ENCODE measurements at regions not wholly inside any gene's neighbourhood (a gene's known extent, or its start where the extent isn't known, plus 50 kb on each side); places are given as distances from the start of the nearest gene placed in this dataset.
"Not testable (repeated sequence)": the region's sequence is repeated elsewhere in the genome, so short reads cannot be mapped to it uniquely, and the experiment has no call there.

GRCh38 chr7:110420788-110421187 is 670.1 kb upstream of the LRRN3 start:
- H3K27ac ChIP-seq (ENCODE audit: low read depth, low read length) = no peak overlapping the region
- H3F3A ChIP-seq (ENCODE audit: control insufficient read depth, insufficient read depth) = no peaks in the 10 kb centered on the region
- no peaks in the 10 kb centered on the region for H3K79me2 ChIP-seq (ENCODE audit: control insufficient read depth, low read length)
- no peaks in the 10 kb centered on the region for H4K20me1 ChIP-seq (ENCODE audit: control insufficient read depth, insufficient read depth, low read depth, low read length)
- H3K4me2 ChIP-seq (ENCODE audit: low read length) = no peak overlapping the region
- no peaks in the 10 kb centered on the region for H3K36me3 ChIP-seq (ENCODE audit: control insufficient read depth, low read length)
- no peaks in the 10 kb centered on the region for H3K27me3 ChIP-seq (ENCODE audit: control insufficient read depth, low read length)
- no peaks in the 10 kb centered on the region for H3K4me1 ChIP-seq (ENCODE audit: control insufficient read depth, low read length)
- no peak overlapping the region for H3K4me3 ChIP-seq (ENCODE audit: low read length)
- TF ChIP-seq CTCF (IDR thresholded peaks at IDR 0.05; ENCODE audit: low read depth, low read length, poor library complexity, severe bottlenecking) (no peak), EZH2phosphoT487 (IDR thresholded peaks at IDR 0.05; ENCODE audit: borderline replicate concordance, low read length) (no peak)
- H3K9me3 ChIP-seq (ENCODE audit: control insufficient read depth, insufficient read depth, low read length) = no peaks in the 10 kb centered on the region
- no peaks in the 10 kb centered on the region for H3K9me2 ChIP-seq (replicated peaks; ENCODE audit: control insufficient read depth, low read length)

- Histone ChIP-seq H3K79me2 (ENCODE audit: control insufficient read depth, low read length) (no peaks in the 10 kb centered on the region), H4K20me1 (ENCODE audit: control insufficient read depth, insufficient read depth, low read depth, low read length) (no peaks in the 10 kb centered on the region), H3K4me2 (ENCODE audit: low read length) (no peak overlapping the region), H3K4me3 (ENCODE audit: low read length) (no peak overlapping the region), H3K9me2 (replicated peaks; ENCODE audit: control insufficient read depth, low read length) (no peaks in the 10 kb centered on the region), H3K36me3 (ENCODE audit: control insufficient read depth, low read length) (no peaks in the 10 kb centered on the region), H3K4me1 (ENCODE audit: control insufficient read depth, low read length) (no peaks in the 10 kb centered on the region), H3K27me3 (ENCODE audit: control insufficient read depth, low read length) (no peaks in the 10 kb centered on the region), H3K27ac (ENCODE audit: low read depth, low read length) (no peak overlapping the region), H3F3A (ENCODE audit: control insufficient read depth, insufficient read depth) (no peaks in the 10 kb centered on the region), H3K9me3 (ENCODE audit: control insufficient read depth, insufficient read depth, low read length) (no peaks in the 10 kb centered on the region)
- TF ChIP-seq CTCF (IDR thresholded peaks at IDR 0.05; ENCODE audit: low read depth, low read length, poor library complexity, severe bottlenecking) (no peak), EZH2phosphoT487 (IDR thresholded peaks at IDR 0.05; ENCODE audit: borderline replicate concordance, low read length) (no peak)
These were observed 669.3 kb upstream of the LRRN3 start for GRCh38 chr7:110421490-110422241.

GRCh38 chr7:110432061-110432553 is 658.8 kb upstream of the LRRN3 start:
- Histone ChIP-seq H3K9me2 (replicated peaks; ENCODE audit: control insufficient read depth, low read length) (no peaks in the 10 kb centered on the region), H3K4me2 (ENCODE audit: low read length) (no peak overlapping the region), H3K27me3 (ENCODE audit: control insufficient read depth, low read length) (no peaks in the 10 kb centered on the region), H3K27ac (ENCODE audit: low read depth, low read length) (no peak overlapping the region), H4K20me1 (ENCODE audit: control insufficient read depth, insufficient read depth, low read depth, low read length) (no peaks in the 10 kb centered on the region), H3K9me3 (ENCODE audit: control insufficient read depth, insufficient read depth, low read length) (no peaks in the 10 kb centered on the region), H3F3A (ENCODE audit: control insufficient read depth, insufficient read depth) (no peaks in the 10 kb centered on the region), H3K4me1 (ENCODE audit: control insufficient read depth, low read length) (no peaks in the 10 kb centered on the region), H3K36me3 (ENCODE audit: control insufficient read depth, low read length) (no peaks in the 10 kb centered on the region), H3K79me2 (ENCODE audit: control insufficient read depth, low read length) (no peaks in the 10 kb centered on the region), H3K4me3 (ENCODE audit: low read length) (no peak overlapping the region)
- TF ChIP-seq EZH2phosphoT487 (IDR thresholded peaks at IDR 0.05; ENCODE audit: borderline replicate concordance, low read length) (no peak), CTCF (IDR thresholded peaks at IDR 0.05; ENCODE audit: low read depth, low read length, poor library complexity, severe bottlenecking) (no peak)

GRCh38 chr7:110438926-110439325 is 652.0 kb upstream of the LRRN3 start:
- not testable (repeated sequence) for H3K4me3 ChIP-seq (ENCODE audit: low read length); H3K9me3 ChIP-seq (ENCODE audit: control insufficient read depth, insufficient read depth, low read length); H3K27me3 ChIP-seq (ENCODE audit: control insufficient read depth, low read length); H3F3A ChIP-seq (ENCODE audit: control insufficient read depth, insufficient read depth); H4K20me1 ChIP-seq (ENCODE audit: control insufficient read depth, insufficient read depth, low read depth, low read length); H3K4me1 ChIP-seq (ENCODE audit: control insufficient read depth, low read length); H3K9me2 ChIP-seq (replicated peaks; ENCODE audit: control insufficient read depth, low read length); H3K4me2 ChIP-seq (ENCODE audit: low read length); H3K36me3 ChIP-seq (ENCODE audit: control insufficient read depth, low read length); H3K27ac ChIP-seq (ENCODE audit: low read depth, low read length); H3K79me2 ChIP-seq (ENCODE audit: control insufficient read depth, low read length)
